IPS DF 19.7 (cell line): ENCODE measurements at regions not wholly inside any gene's neighbourhood (a gene's known extent, or its start where the extent isn't known, plus 50 kb on each side); places are given as distances from the start of the nearest gene placed in this dataset.
A peak's percentile ranks its signal among the peaks of the same experiment; 100 is the strongest.
"Not testable (repeated sequence)": the region's sequence is repeated elsewhere in the genome, so short reads cannot be mapped to it uniquely, and the experiment has no call there.

Experiments
- DNase-seq: peaks from one replicate; pipeline ENCODE4 v3.0.0-alpha.2; 2013; ENCODE audit warnings: low read depth, low spot score

GRCh38 chr5:162956570-162956969 is 480.8 kb upstream of the CCNG1 start:
- DNase-seq, result no peak

- not testable (repeated sequence) for DNase-seq
Measured at GRCh38 chr5:162964144-162964543, 473.3 kb upstream of the CCNG1 start.

- no peak for DNase-seq
Measured at GRCh38 chr5:162990063-162990462, 447.3 kb upstream of the CCNG1 start.

- no peak for DNase-seq
Measured at GRCh38 chr5:162990856-162991497, 446.4 kb upstream of the CCNG1 start.

GRCh38 chr5:162995568-162995967 is 441.8 kb upstream of the CCNG1 start:
- DNase-seq, result no peak

- DNase-seq, result no peak
Measured at GRCh38 chr5:162996053-162996452, 441.3 kb upstream of the CCNG1 start.

- no peak for DNase-seq
Measured at GRCh38 chr5:163005949-163006348, 431.4 kb upstream of the CCNG1 start.

- DNase-seq, result no peak
Measured at GRCh38 chr5:163022582-163023128, 414.7 kb upstream of the CCNG1 start.

GRCh38 chr5:163023846-163024245 is 413.5 kb upstream of the CCNG1 start:
- DNase-seq, result no peak

GRCh38 chr5:163024936-163025335 is 412.5 kb upstream of the CCNG1 start:
- DNase-seq, result no peak

- no peak for DNase-seq
Measured at GRCh38 chr5:163033656-163034055, 403.7 kb upstream of the CCNG1 start.

GRCh38 chr5:163041254-163041653 is 396.1 kb upstream of the CCNG1 start:
- DNase-seq, result no peak

GRCh38 chr5:163079618-163080017 is 357.8 kb upstream of the CCNG1 start:
- DNase-seq, result no peak

GRCh38 chr5:163089230-163089629 is 348.2 kb upstream of the CCNG1 start:
- DNase-seq, result no peak

- no peak for DNase-seq
Measured at GRCh38 chr5:163089926-163090325, 347.5 kb upstream of the CCNG1 start.

GRCh38 chr5:163094492-163095180 is 342.8 kb upstream of the CCNG1 start:
- DNase-seq, result no peak

GRCh38 chr5:163104464-163104863 is 332.9 kb upstream of the CCNG1 start:
- peak; percentile 9 for DNase-seq

- no peak for DNase-seq
Measured at GRCh38 chr5:163105456-163105855, 331.9 kb upstream of the CCNG1 start.

GRCh38 chr5:163106098-163106497 is 331.3 kb upstream of the CCNG1 start:
- DNase-seq, result no peak

- DNase-seq, result no peak
Measured at GRCh38 chr5:163108351-163108750, 329.0 kb upstream of the CCNG1 start.

- DNase-seq, result no peak
Measured at GRCh38 chr5:163115011-163115410, 322.4 kb upstream of the CCNG1 start.

GRCh38 chr5:163116618-163117017 is 320.8 kb upstream of the CCNG1 start:
- DNase-seq, result not testable (repeated sequence)

- DNase-seq, result no peak
Measured at GRCh38 chr5:163134061-163134460, 303.3 kb upstream of the CCNG1 start.
